PC-3 (cell line): ENCODE measurements at regions not wholly inside any gene's neighbourhood (a gene's known extent, or its start where the extent isn't known, plus 50 kb on each side); places are given as distances from the start of the nearest gene placed in this dataset.

Experiments used
- ATAC-seq: fragments of 200-7000 bp; cut with Tn5 transposase; 2 replicates; pipeline ENCODE4 v1.9.1; 2020; ENCODE audit warnings: mild to moderate bottlenecking, moderate library complexity
- BruUV-seq: library from RNA; stranded (reverse); fragments of 400-500 nt; replicated peaks from 2 replicates; lab custom pipeline; 2021; lab: Mats Ljungman, UMichigan
- CTCF ChIA-PET: fragments of 300-600 bp; sonication (Branson Sonifier 250); formaldehyde crosslinking; loops from one replicate; lab custom pipeline; 2022; ENCODE audit warnings: antibody characterized with exemption; lab: Charles Lee
- POLR2A ChIA-PET: fragments of 300-600 bp; sonication (Branson Sonifier 250); formaldehyde crosslinking; loops from one replicate; lab custom pipeline; 2022; ENCODE audit warnings: antibody characterized with exemption; ENCODE audit not compliant: unreplicated experiment; lab: Charles Lee
- DNase-seq: peaks from one replicate; pipeline ENCODE4 v3.0.0-alpha.2; 2015
- H2AFZ ChIP-seq: fragments of 300-600 bp; sonication (generic); 2 replicates; pipeline ENCODE4 v1.6.0; 2016; ENCODE audit warnings: antibody characterized with exemption, low read length
- H3F3A ChIP-seq: fragments of 300-600 bp; sonication (generic); one replicate; pipeline ENCODE4 v1.6.0; 2017; ENCODE audit warnings: antibody characterized with exemption, low read length, control low read depth, mild to moderate bottlenecking; ENCODE audit not compliant: unreplicated experiment
- H3K27ac ChIP-seq: fragments of 300-600 bp; sonication (generic); 2 replicates; pipeline ENCODE4 v1.5.1; 2016; ENCODE audit warnings: mild to moderate bottlenecking, low read length
- H3K27me3 ChIP-seq: fragments of 300-600 bp; sonication (generic); 2 replicates; pipeline ENCODE4 v1.6.1; 2016; ENCODE audit warnings: low read length, mixed read lengths
- H3K36me3 ChIP-seq: fragments of 300-600 bp; sonication (generic); 2 replicates; pipeline ENCODE4 v1.6.1; 2016; ENCODE audit warnings: low read depth, mixed run types, low read length, mixed read lengths
- H3K4me1 ChIP-seq: fragments of 300-600 bp; sonication (generic); 2 replicates; pipeline ENCODE4 v1.5.1; 2016; ENCODE audit warnings: low read length; ENCODE audit not compliant: insufficient read depth
- H3K4me2 ChIP-seq: fragments of 300-600 bp; sonication (generic); 2 replicates; pipeline ENCODE4 v1.6.0; 2016; ENCODE audit warnings: low read length
- H3K4me3 ChIP-seq: fragments of 300-600 bp; sonication (generic); 2 replicates; pipeline ENCODE4 v1.5.1; 2016; ENCODE audit warnings: mild to moderate bottlenecking, low read length, mixed read lengths
- H3K79me2 ChIP-seq: fragments of 300-600 bp; sonication (generic); 2 replicates; pipeline ENCODE4 v1.6.1; 2017; ENCODE audit warnings: low read length, mixed read lengths
- H3K9ac ChIP-seq: fragments of 300-600 bp; sonication (generic); 2 replicates; pipeline ENCODE4 v1.6.0; 2016; ENCODE audit warnings: mild to moderate bottlenecking, low read length
- H3K9me2 ChIP-seq: fragments of 300-600 bp; sonication (generic); replicated peaks from 2 replicates; pipeline ENCODE4 v1.6.1; 2016; ENCODE audit warnings: mixed run types, low read length, mixed read lengths
- H3K9me3 ChIP-seq: fragments of 300-600 bp; sonication (generic); 2 replicates; pipeline ENCODE4 v1.6.1; 2016; ENCODE audit warnings: low read length, mixed read lengths
- H4K20me1 ChIP-seq: fragments of 300-600 bp; sonication (generic); 2 replicates; pipeline ENCODE4 v1.6.1; 2016; ENCODE audit warnings: low read length, mixed read lengths
- CTCF ChIP-seq: fragments of 300-600 bp; sonication (generic); conservative IDR thresholded peaks from 2 replicates; pipeline ENCODE4 v1.5.1; 2017; ENCODE audit warnings: antibody characterized with exemption, low read depth, mild to moderate bottlenecking, low read length
- EZH2 ChIP-seq: fragments of 300-600 bp; sonication (generic); IDR thresholded peaks from one replicate; pipeline ENCODE4 v1.6.1; 2017; ENCODE audit warnings: antibody characterized with exemption, mild to moderate bottlenecking, low read length; ENCODE audit not compliant: unreplicated experiment
- EZH2phosphoT487 ChIP-seq: fragments of 300-600 bp; sonication (generic); IDR thresholded peaks from 2 replicates; pipeline ENCODE4 v1.6.1; 2018; ENCODE audit warnings: mild to moderate bottlenecking, antibody characterized with exemption, low read length, borderline replicate concordance
- intact Hi-C: fragments of 100-400 bp; cut with micrococcal nuclease; formaldehyde crosslinking; loops from 2 replicates; pipeline ENCODE4 v1.9.0; 2023

- H3K9me2 ChIP-seq = no peaks in the 10 kb centered on the region
- intact Hi-C loops = no loop called here
These were observed 70.0 kb upstream of the IGLL5 start for GRCh38 chr22:22817468-22818201.

GRCh38 chr22:22818202-22818538 lies 69.4 kb upstream of the IGLL5 start:
- H3K36me3 ChIP-seq = no peaks in the 10 kb centered on the region
- BruUV-seq = no TSS peak
- intact Hi-C loops = no loop called here
- no peaks in the 10 kb centered on the region for H3K9me2 ChIP-seq
- no peak overlapping the region for H3K27ac ChIP-seq
- H3K9ac ChIP-seq = no peak overlapping the region
- peaks cover 10% of the 10 kb centered on the region for H3K27me3 ChIP-seq
- ATAC-seq (no peak), DNase-seq (no peak)
- POLR2A ChIA-PET = no interaction called here
- H3K79me2 ChIP-seq = no peaks in the 10 kb centered on the region
- H3K4me3 ChIP-seq = no peak overlapping the region
- H4K20me1 ChIP-seq = no peaks in the 10 kb centered on the region
- H3K4me2 ChIP-seq = no peak overlapping the region
- no peaks in the 10 kb centered on the region for H3F3A ChIP-seq
- no peaks in the 10 kb centered on the region for H3K9me3 ChIP-seq
- TF ChIP-seq EZH2phosphoT487 (no peak), CTCF (no peak), EZH2 (no peak)
- H3K4me1 ChIP-seq = no peaks in the 10 kb centered on the region
- CTCF ChIA-PET = no interaction called here
- H2AFZ ChIP-seq = no peak overlapping the region

More at GRCh38 chr22:22817468-22818201, 70.0 kb upstream of the IGLL5 start:
- H3K4me3 ChIP-seq = no peak overlapping the region
- POLR2A ChIA-PET = no interaction called here
- H3K4me1 ChIP-seq = no peaks in the 10 kb centered on the region
- TF ChIP-seq EZH2 (no peak), CTCF (no peak; the same call in 1 of the 2 replicates), EZH2phosphoT487 (no peak)
- H3K4me2 ChIP-seq = no peak overlapping the region
- no peak for DNase-seq
- no TSS peak for BruUV-seq
- H2AFZ ChIP-seq = no peak overlapping the region
- H3K9ac ChIP-seq = no peak overlapping the region
- ATAC-seq = no peak
- no peaks in the 10 kb centered on the region for H3K79me2 ChIP-seq
- CTCF ChIA-PET = no interaction called here
- no peak overlapping the region for H3K27ac ChIP-seq
- H3K36me3 ChIP-seq = no peaks in the 10 kb centered on the region
- peaks cover 9% of the 10 kb centered on the region for H3K27me3 ChIP-seq
- no peaks in the 10 kb centered on the region for H4K20me1 ChIP-seq
- no peaks in the 10 kb centered on the region for H3F3A ChIP-seq
- no peaks in the 10 kb centered on the region for H3K9me3 ChIP-seq
